Fibroblast of skin of abdomen (primary cell): ENCODE measurements at regions not wholly inside any gene's neighbourhood (a gene's known extent, or its start where the extent isn't known, plus 50 kb on each side); places are given as distances from the start of the nearest gene placed in this dataset.
A peak's percentile ranks its signal among the peaks of the same experiment; 100 is the strongest.
"Not testable (repeated sequence)": the region's sequence is repeated elsewhere in the genome, so short reads cannot be mapped to it uniquely, and the experiment has no call there.

Experiments used
- DNase-seq: peaks from one replicate; pipeline ENCODE4 v3.0.0-alpha.2; 2013

- no peak for DNase-seq
These were observed 140.8 kb upstream of the SFRP2 start for GRCh38 chr4:153929675-153930074.

GRCh38 chr4:153927451-153927850 lies 138.6 kb upstream of the SFRP2 start:
- DNase-seq, result peak; percentile 64

GRCh38 chr4:153922148-153922547 lies 133.3 kb upstream of the SFRP2 start:
- no peak for DNase-seq

GRCh38 chr4:153919667-153920066 lies 130.8 kb upstream of the SFRP2 start:
- peak; percentile 24 for DNase-seq

- DNase-seq, result no peak
These were observed 127.4 kb upstream of the SFRP2 start for GRCh38 chr4:153916273-153916755.

- DNase-seq, result no peak
These were observed 123.4 kb upstream of the SFRP2 start for GRCh38 chr4:153912301-153912700.

GRCh38 chr4:153909672-153910071 lies 120.8 kb upstream of the SFRP2 start:
- DNase-seq, result no peak

GRCh38 chr4:153906231-153906630 lies 117.3 kb upstream of the SFRP2 start:
- no peak for DNase-seq

GRCh38 chr4:153905231-153905630 lies 116.3 kb upstream of the SFRP2 start:
- DNase-seq, result no peak

GRCh38 chr4:153904011-153904410 lies 115.1 kb upstream of the SFRP2 start:
- DNase-seq, result peak; percentile 18

- DNase-seq, result no peak
These were observed 112.3 kb upstream of the SFRP2 start for GRCh38 chr4:153901220-153901619.

GRCh38 chr4:153900426-153900825 lies 111.5 kb upstream of the SFRP2 start:
- DNase-seq, result no peak

GRCh38 chr4:153890761-153891160 lies 101.9 kb upstream of the SFRP2 start:
- no peak for DNase-seq

- DNase-seq, result no peak
These were observed 98.3 kb upstream of the SFRP2 start for GRCh38 chr4:153887217-153887616.

- DNase-seq, result no peak
These were observed 95.4 kb upstream of the SFRP2 start for GRCh38 chr4:153884325-153884724.

- no peak for DNase-seq
These were observed 92.1 kb upstream of the SFRP2 start for GRCh38 chr4:153880983-153881382.

GRCh38 chr4:153877898-153878297 lies 89.0 kb upstream of the SFRP2 start:
- DNase-seq, result no peak

GRCh38 chr4:153873741-153874140 lies 84.9 kb upstream of the SFRP2 start:
- no peak for DNase-seq

GRCh38 chr4:153866766-153867165 lies 77.9 kb upstream of the SFRP2 start:
- not testable (repeated sequence) for DNase-seq

GRCh38 chr4:153852501-153852900 lies 63.6 kb upstream of the SFRP2 start:
- no peak for DNase-seq

GRCh38 chr4:153850533-153851280 lies 61.8 kb upstream of the SFRP2 start:
- DNase-seq, result no peak

- DNase-seq, result no peak
These were observed 55.3 kb upstream of the SFRP2 start for GRCh38 chr4:153844144-153844543.
